ENCODE measurements at regions not wholly inside any gene's neighbourhood (a gene's known extent, or its start where the extent isn't known, plus 50 kb on each side); places are given as distances from the start of the nearest gene placed in this dataset.
"Not testable (repeated sequence)": the region's sequence is repeated elsewhere in the genome, so short reads cannot be mapped to it uniquely, and the experiment has no call there.

- H3K27ac Mint-ChIP-seq (ENCODE audit: unreplicated experiment) = no peak overlapping the region
- TF ChIP-seq CTCF (IDR thresholded peaks at IDR 0.05; ENCODE audit: insufficient read depth in 1 of 2, low read depth in 1 of 2, low read length in 1 of 2, severe bottlenecking in 1 of 2, unreplicated experiment in 1 of 2) = no peak
- no peaks in the 10 kb centered on the region for H3K36me3 Mint-ChIP-seq (ENCODE audit: insufficient read depth, unreplicated experiment)
- H3K4me1 Mint-ChIP-seq (ENCODE audit: low read depth, unreplicated experiment) = no peaks in the 10 kb centered on the region
- no peaks in the 10 kb centered on the region for H3K4me1 ChIP-seq
- DNase-seq = no peak
- no peaks in the 10 kb centered on the region for H3K27me3 ChIP-seq (replicated peaks; ENCODE audit: control insufficient read depth, insufficient read depth, low read length)
- H3K4me3 Mint-ChIP-seq (ENCODE audit: unreplicated experiment) = no peak overlapping the region
- intact Hi-C loops (cut with micrococcal nuclease; ENCODE audit: unreplicated experiment) = no loop called here
- no peaks in the 10 kb centered on the region for H3K27me3 Mint-ChIP-seq (ENCODE audit: insufficient read depth, unreplicated experiment)
- no TSS peak for BruUV-seq (replicated peaks)
- ChIA-PET POLR2A (no interaction called here), CTCF (no interaction called here)
- no peak overlapping the region for H3K4me3 ChIP-seq (ENCODE audit: low read depth, low read length)
- H3K9me3 Mint-ChIP-seq (ENCODE audit: unreplicated experiment) = no peaks in the 10 kb centered on the region
- H3K9me3 ChIP-seq = no peaks in the 10 kb centered on the region
- no peaks in the 10 kb centered on the region for H3K36me3 ChIP-seq (ENCODE audit: control insufficient read depth, insufficient read depth, low read length)
Measured at GRCh38 chr1:104322131-104322530, 572.4 kb downstream of the AMY1C start.

GRCh38 chr1:104329278-104329677 lies 579.6 kb downstream of the AMY1C start:
- H3K4me1 Mint-ChIP-seq (ENCODE audit: low read depth, unreplicated experiment) = no peaks in the 10 kb centered on the region
- H3K27me3 Mint-ChIP-seq (ENCODE audit: insufficient read depth, unreplicated experiment) = no peaks in the 10 kb centered on the region
- no peak overlapping the region for H3K27ac Mint-ChIP-seq (ENCODE audit: unreplicated experiment)
- POLR2A ChIA-PET = no interaction called here
- no TSS peak for BruUV-seq (replicated peaks)
- CTCF ChIA-PET = no interaction called here
- H3K4me3 ChIP-seq (ENCODE audit: low read depth, low read length) = no peak overlapping the region
- H3K36me3 ChIP-seq (ENCODE audit: control insufficient read depth, insufficient read depth, low read length) = no peaks in the 10 kb centered on the region
- intact Hi-C loops (cut with micrococcal nuclease; ENCODE audit: unreplicated experiment) = no loop called here
- no peaks in the 10 kb centered on the region for H3K9me3 ChIP-seq
- DNase-seq = no peak
- no peaks in the 10 kb centered on the region for H3K27me3 ChIP-seq (replicated peaks; ENCODE audit: control insufficient read depth, insufficient read depth, low read length)
- no peak overlapping the region for H3K4me3 Mint-ChIP-seq (ENCODE audit: unreplicated experiment)
- H3K9me3 Mint-ChIP-seq (ENCODE audit: unreplicated experiment) = no peaks in the 10 kb centered on the region
- TF ChIP-seq CTCF (IDR thresholded peaks at IDR 0.05; ENCODE audit: insufficient read depth in 1 of 2, low read depth in 1 of 2, low read length in 1 of 2, severe bottlenecking in 1 of 2, unreplicated experiment in 1 of 2) = no peak
- no peaks in the 10 kb centered on the region for H3K36me3 Mint-ChIP-seq (ENCODE audit: insufficient read depth, unreplicated experiment)
- H3K4me1 ChIP-seq = no peaks in the 10 kb centered on the region

- no peaks in the 10 kb centered on the region for H3K36me3 Mint-ChIP-seq (ENCODE audit: insufficient read depth, unreplicated experiment)
- H3K4me1 ChIP-seq = no peaks in the 10 kb centered on the region
- no peaks in the 10 kb centered on the region for H3K27me3 Mint-ChIP-seq (ENCODE audit: insufficient read depth, unreplicated experiment)
- no peak overlapping the region for H3K4me3 ChIP-seq (ENCODE audit: low read depth, low read length)
- CTCF ChIA-PET = no interaction called here
- H3K27me3 ChIP-seq (replicated peaks; ENCODE audit: control insufficient read depth, insufficient read depth, low read length) = no peaks in the 10 kb centered on the region
- TF ChIP-seq CTCF (IDR thresholded peaks at IDR 0.05; ENCODE audit: insufficient read depth in 1 of 2, low read depth in 1 of 2, low read length in 1 of 2, severe bottlenecking in 1 of 2, unreplicated experiment in 1 of 2) = no peak
- H3K9me3 ChIP-seq = no peaks in the 10 kb centered on the region
- POLR2A ChIA-PET = no interaction called here
- H3K4me1 Mint-ChIP-seq (ENCODE audit: low read depth, unreplicated experiment) = no peaks in the 10 kb centered on the region
- no TSS peak for BruUV-seq (replicated peaks)
- no peaks in the 10 kb centered on the region for H3K9me3 Mint-ChIP-seq (ENCODE audit: unreplicated experiment)
- no peak overlapping the region for H3K4me3 Mint-ChIP-seq (ENCODE audit: unreplicated experiment)
- intact Hi-C loops (cut with micrococcal nuclease; ENCODE audit: unreplicated experiment) = no loop called here
- no peak for DNase-seq
- H3K27ac Mint-ChIP-seq (ENCODE audit: unreplicated experiment) = no peak overlapping the region
- H3K36me3 ChIP-seq (ENCODE audit: control insufficient read depth, insufficient read depth, low read length) = no peaks in the 10 kb centered on the region
Measured at GRCh38 chr1:104331763-104332162, 582.1 kb downstream of the AMY1C start.

- H3K36me3 ChIP-seq (ENCODE audit: control insufficient read depth, insufficient read depth, low read length); H3K27ac Mint-ChIP-seq (ENCODE audit: unreplicated experiment); H3K4me1 ChIP-seq; POLR2A ChIA-PET; H3K4me1 Mint-ChIP-seq (ENCODE audit: low read depth, unreplicated experiment); H3K27me3 Mint-ChIP-seq (ENCODE audit: insufficient read depth, unreplicated experiment); CTCF ChIA-PET; intact Hi-C loops (cut with micrococcal nuclease; ENCODE audit: unreplicated experiment); H3K9me3 ChIP-seq; H3K27me3 ChIP-seq (replicated peaks; ENCODE audit: control insufficient read depth, insufficient read depth, low read length); BruUV-seq (replicated peaks); H3K4me3 ChIP-seq (ENCODE audit: low read depth, low read length); DNase-seq; H3K36me3 Mint-ChIP-seq (ENCODE audit: insufficient read depth, unreplicated experiment); H3K4me3 Mint-ChIP-seq (ENCODE audit: unreplicated experiment); H3K9me3 Mint-ChIP-seq (ENCODE audit: unreplicated experiment): not testable (repeated sequence)
Measured at GRCh38 chr1:104337927-104338326, 588.2 kb downstream of the AMY1C start.
